ENCODE measurements at regions not wholly inside any gene's neighbourhood (a gene's known extent, or its start where the extent isn't known, plus 50 kb on each side); places are given as distances from the start of the nearest gene placed in this dataset.

DNA sequence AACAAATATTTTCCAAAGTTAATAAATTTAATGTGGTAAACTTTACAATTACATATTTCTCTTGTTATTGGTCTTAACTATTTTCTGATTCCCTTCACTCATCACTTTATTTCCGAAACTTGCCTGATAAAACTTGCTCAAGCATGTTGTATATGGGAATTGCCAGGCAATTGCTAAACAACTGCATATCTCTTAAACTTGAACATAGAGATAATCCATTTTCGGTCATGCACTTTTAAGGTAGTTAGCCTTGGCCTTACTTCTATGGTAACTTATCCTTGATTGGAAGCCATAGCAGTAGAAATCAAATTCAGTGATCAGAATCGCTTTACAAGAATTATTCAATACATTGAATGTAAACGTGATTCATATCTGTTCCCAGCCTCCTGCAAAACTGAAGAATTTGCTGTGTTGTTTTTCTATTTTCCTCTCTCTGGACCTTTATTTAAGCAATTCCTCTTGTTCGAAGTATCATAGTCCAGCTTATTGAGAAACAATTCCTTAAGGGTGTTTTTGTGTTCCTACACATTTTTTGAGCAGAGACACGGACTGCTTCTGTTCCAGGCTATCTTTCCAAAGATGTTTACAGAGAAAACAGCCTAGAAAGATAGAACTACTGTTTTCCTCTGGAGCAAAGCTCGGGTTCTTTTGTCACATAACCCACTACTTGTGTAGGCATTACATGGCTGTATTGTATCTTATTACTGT, 674.3 kb downstream of the IRS1 start:
- TF ChIP-seq, protein P1, sequence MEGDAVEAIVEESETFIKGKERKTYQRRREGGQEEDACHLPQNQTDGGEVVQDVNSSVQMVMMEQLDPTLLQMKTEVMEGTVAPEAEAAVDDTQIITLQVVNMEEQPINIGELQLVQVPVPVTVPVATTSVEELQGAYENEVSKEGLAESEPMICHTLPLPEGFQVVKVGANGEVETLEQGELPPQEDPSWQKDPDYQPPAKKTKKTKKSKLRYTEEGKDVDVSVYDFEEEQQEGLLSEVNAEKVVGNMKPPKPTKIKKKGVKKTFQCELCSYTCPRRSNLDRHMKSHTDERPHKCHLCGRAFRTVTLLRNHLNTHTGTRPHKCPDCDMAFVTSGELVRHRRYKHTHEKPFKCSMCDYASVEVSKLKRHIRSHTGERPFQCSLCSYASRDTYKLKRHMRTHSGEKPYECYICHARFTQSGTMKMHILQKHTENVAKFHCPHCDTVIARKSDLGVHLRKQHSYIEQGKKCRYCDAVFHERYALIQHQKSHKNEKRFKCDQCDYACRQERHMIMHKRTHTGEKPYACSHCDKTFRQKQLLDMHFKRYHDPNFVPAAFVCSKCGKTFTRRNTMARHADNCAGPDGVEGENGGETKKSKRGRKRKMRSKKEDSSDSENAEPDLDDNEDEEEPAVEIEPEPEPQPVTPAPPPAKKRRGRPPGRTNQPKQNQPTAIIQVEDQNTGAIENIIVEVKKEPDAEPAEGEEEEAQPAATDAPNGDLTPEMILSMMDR (conservative IDR thresholded peaks at IDR 0.05), result no peak
- no peak for TF ChIP-seq ZFX (IDR thresholded peaks at IDR 0.05)
- no peak overlapping the region for H3K27ac ChIP-seq

DNA sequence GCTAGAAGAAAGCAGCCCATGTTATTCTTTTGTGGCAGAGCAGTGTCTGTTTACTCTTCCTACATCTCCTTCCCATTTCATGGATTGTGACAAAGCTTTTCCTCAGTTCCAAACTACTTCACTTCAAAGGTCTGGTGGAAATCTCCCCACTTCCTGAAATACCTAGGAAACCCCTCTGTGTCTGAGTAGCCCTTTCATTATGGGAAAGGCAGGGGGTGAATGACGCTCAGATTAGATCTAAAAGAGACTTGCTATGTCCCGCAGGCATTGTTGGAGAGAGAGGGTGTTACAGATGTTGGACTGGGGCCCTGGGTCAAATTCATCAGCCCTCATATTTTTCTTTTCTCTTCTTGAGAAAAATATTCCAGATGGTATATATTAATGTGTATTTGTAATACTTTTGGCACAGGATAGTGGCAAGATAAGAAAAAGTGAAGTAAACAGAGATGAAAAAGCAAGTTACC, 675.0 kb downstream of the IRS1 start:
- H3K27ac ChIP-seq, result peak overlapping the region; percentile 68; the same call in 1 of the 2 replicates
- TF ChIP-seq, protein P1 (conservative IDR thresholded peaks at IDR 0.05), result no peak
- no peak for TF ChIP-seq ZFX (IDR thresholded peaks at IDR 0.05)

DNA sequence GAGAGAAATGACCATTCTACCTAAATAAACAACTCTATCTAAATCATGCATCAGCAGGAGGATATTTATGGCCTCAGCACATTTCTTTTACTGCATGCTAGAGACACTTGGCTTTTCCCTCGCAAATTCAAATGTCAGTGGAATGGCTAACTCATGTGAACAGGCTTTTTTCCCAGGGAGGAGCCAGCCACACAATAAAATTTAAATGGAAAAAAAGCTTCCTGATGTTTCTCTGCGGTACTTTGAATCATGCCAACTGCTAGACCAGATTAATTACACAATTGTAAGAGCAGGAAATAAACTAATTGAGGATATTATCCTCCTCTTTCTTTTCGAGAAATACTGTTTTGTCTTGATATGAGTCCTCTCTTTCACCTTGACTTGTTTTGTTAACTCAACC, 676.3 kb downstream of the IRS1 start:
- H3K27ac ChIP-seq, result no peak overlapping the region; the same call in 1 of the 2 replicates
- TF ChIP-seq, protein P1 (conservative IDR thresholded peaks at IDR 0.05), result no peak
- TF ChIP-seq ZFX (IDR thresholded peaks at IDR 0.05), result no peak

DNA sequence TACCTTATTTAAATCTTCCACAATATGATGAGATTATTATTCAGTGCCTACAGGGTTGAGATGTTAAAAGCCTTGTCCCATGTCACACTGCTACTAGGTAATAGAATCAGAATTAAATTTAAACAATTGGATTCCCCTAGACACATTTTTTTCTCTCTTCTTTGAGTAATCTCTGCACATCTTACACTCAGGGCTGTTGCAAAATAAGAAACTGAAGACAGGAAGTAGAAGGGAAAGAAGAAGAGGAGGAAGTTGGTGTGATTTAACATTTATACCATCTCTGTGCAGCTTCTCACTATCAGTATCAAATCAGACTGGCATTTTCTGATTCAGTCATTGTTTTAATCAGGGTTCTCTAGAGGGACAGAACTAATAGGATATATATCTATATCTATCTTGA, 677.6 kb downstream of the IRS1 start:
- TF ChIP-seq, protein P1 (conservative IDR thresholded peaks at IDR 0.05), result no peak
- TF ChIP-seq ZFX (IDR thresholded peaks at IDR 0.05), result no peak
- peak overlapping the region; percentile 69; the same call in 1 of the 2 replicates for H3K27ac ChIP-seq

DNA sequence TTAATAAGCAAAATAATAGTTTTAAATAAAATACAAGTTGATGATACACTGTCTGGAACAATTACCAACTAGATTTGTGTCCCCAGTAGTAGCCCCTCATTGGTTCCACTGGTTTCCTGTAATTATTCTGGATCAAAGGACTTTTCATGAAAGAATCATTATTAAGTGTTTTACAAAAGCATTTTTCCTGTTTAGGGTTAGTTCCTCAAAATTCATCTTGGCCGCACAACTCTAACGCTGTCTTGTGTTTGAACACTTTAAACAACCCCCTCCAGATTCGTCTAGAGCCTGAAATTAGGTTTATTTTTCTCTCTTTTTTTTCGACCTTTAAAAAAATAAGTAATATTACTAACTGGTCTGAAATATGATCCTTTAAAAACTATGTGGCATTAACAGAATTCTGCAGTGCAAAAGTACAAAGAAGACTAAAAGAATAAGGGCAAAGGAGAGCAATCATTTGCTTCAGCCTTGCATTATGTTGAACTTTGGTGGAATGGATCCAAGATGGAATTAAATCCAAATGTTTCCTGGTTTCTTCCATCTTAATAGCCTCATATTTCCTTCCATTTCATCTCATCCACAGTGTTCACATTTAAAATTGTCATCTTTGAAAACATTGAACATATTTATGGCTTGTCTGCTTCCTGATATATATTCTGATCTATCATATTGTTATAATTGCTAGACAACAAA, 678.4 kb downstream of the IRS1 start:
- TF ChIP-seq ZFX (IDR thresholded peaks at IDR 0.05), result no peak
- no peak overlapping the region for H3K27ac ChIP-seq

DNA sequence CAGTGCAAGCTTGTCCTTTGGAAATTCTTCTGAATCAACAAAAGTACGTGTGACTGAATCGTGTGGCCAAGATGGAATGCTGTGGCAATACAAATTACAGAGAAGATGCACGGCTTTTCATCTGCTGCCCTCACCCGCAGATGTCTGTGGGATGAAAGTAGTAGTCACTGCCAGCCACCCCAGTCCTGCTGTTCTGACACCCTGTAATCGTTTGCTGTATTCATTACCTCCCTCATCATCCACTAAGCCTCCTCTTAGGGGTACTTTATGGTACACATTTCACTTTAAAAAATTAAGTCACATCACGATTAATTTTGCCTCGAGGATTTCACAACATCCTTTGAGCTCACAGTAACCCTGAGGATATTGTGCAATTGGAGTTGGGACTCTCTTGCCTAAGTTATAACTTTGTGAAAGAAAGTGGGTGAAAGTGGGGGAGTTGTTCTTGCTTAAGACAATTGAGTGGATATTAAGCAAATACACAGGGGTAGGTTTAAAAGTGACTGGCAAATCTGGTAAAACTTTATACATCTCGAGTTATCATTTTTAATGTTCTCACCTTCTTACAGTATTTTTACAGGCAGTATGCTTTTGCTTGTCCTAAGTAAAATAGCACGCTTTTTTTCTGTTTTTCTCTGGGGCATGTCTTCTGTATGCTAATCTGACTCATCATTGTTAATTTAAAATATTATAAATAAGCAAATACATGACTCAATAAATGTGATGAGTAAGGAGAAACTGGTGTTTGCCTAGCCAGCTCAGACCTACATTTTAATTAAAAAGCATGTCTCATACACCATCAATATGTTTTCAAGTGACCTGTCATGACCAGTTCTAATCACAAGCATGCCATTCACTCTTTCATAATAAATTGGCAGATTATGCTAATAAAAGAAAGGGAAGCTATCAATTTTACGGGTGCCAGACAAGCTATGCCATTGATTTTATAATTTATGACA, 680.9 kb downstream of the IRS1 start:
- TF ChIP-seq, protein P1 (conservative IDR thresholded peaks at IDR 0.05), result no peak
- no peak for TF ChIP-seq ZFX (IDR thresholded peaks at IDR 0.05)
- peak overlapping the region; percentile 44; the same call in 1 of the 2 replicates for H3K27ac ChIP-seq

DNA sequence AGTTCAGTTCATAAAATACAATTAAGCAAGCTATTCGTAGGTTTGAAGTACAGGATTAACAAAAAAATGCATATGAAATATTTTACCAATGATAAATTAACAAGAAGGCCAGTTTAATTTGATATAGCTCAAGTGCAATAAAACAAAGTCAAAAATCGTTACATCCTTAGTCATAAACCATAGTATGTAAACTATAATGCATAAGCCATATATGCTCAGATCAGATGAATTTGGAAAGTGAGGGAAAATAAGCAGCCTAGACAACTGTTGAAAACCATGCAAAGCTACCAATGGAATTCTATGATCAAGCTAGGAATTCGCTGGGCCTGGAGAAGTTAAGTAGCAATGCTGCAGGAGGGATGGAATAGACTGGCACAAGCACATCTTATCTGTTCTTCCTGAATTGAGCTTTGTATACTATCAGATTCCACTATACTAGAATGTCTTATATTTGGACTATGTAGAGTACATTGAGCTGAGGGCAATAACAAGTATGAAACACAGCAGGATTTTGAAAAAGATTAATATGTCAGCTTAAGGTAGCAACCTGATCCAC, 682.0 kb downstream of the IRS1 start:
- TF ChIP-seq ZFX (IDR thresholded peaks at IDR 0.05), result no peak
- TF ChIP-seq, protein P1 (conservative IDR thresholded peaks at IDR 0.05), result no peak
- no peak overlapping the region for H3K27ac ChIP-seq
